ENCODE measurements at regions not wholly inside any gene's neighbourhood (a gene's known extent, or its start where the extent isn't known, plus 50 kb on each side); places are given as distances from the start of the nearest gene placed in this dataset.

DNA sequence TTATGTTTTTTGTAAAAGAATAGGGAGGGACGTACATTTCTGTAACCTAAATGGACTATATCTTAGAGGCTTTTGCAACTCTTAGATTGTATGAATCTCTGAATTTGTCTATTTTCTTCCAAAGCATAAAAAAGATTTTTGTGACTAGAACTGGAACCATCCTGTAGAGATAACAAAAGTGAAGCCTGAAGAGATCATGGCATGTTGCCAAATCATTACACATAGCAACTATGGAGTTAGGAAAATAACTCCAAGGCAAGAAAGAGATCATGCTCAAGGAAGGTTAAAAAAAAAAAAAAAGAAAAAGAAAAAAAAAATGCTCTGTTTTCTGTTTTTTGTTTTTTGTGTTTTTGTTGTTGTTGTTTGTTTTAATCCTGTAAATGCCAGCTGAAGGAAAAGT, 567.7 kb upstream of the ZWINT start:
- DNase-seq, result no peak

DNA sequence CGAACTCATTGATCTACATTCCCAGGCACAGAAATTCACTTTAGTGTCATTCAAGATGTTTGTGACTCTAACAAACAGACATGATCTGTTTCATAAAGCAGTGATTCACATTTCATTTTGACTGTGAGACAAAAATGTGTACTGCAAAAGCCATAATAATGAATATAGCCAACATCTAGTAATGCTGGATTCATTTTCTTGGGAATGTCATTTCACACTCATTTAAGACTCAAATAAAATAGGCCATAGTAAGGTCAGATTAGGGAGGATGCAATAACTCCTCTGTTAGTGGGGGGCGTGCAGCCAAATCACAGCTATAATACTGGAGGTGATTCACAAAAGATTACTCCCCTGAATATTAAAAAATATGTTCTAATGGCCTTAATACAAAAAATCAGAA, 566.6 kb upstream of the ZWINT start:
- no peak for DNase-seq

DNA sequence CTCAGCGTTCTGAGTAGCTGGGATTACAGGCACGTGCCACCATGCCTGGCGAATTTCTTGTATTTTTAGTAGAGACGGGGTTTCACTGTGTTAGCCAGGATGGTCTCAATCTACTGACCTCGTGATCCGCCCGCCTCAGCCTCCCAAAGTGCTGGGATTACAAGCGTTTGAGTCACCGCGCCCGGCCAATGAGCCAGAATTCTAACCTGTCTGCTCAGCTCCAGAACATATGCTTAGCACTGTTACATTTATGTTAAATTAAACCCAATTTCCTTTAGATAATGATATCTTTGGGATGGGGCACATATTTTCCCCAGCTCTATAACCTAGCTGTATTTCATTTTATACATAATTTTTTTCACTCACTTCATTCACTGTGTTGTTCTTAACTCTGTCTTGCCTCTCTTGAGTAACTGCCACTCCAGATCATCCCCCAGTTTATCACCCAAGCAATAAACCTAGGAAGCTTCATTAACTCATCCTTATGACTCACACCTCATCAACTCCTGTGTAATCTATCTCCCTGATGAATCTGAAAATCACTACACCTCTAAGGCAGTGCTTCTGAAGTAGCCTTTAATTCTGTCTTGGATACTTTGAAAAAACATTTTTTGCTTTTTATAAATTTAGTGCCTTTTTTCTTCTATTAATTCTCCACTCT, 559.7 kb upstream of the ZWINT start:
- no peak for DNase-seq

DNA sequence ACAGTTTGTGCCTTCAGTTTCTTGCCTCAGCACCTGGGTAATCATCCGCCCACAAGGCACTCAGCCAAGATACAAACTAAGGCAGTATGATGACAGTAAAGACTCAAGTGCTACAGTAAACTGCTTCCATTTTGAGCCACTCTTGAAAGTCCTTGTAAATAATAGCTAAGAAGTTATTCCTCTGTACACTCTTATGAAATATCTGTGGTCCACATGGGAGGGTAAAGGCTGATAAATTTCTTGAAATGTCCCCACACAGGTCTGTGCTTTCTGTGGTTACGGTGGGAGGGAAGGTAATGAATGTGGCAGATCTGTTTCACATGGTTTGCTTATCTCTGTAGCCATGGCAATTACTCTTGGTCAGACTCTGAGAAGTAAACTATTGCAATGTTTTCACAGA, 551.0 kb upstream of the ZWINT start:
- DNase-seq, result no peak

- no peak for DNase-seq
Observed at GRCh38 chr10:56905051-56905450, 544.0 kb upstream of the ZWINT start.

- no peak for DNase-seq
Observed at GRCh38 chr10:56902554-56902953, 541.5 kb upstream of the ZWINT start.

DNA sequence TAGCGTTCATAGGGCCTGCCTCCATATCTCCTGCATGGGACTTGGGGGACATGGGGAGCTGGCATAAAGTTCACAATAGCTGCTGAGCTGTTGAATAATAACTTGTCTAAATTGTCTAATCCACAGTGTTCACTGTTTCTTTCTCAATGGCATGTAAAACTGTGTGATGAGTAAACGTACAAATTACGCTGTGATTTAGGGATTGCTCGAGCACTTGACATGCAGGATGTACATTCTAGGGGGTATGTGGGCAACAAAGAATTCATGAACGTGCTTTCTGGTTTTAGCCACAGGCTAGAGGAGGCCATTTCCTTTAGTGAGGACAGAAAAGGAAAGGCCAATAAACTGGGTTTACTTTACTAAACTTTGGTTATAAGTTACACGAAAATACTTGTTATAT, 534.2 kb upstream of the ZWINT start:
- DNase-seq, result no peak

GRCh38 chr10:56881218-56881617, 520.2 kb upstream of the ZWINT start:
- DNase-seq, result no peak

DNA sequence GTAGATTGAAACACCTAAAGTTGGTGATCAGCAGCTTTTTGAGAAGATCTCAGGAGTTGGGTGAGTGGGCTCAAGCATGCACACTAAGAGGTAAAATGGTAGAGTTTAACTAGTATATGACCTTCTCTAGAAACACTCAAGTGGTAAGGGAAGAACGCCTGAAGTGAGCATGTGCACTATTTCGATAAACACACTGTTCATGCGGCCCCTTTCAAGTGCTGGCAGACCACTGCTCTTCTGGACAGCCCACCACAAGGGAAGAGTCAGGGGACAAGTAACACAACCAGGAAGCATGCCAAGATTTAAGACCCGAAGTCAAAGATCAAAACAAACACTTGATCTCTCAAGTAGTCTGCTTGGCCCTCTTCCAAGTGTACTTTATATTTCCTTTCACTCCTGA, 519.5 kb upstream of the ZWINT start:
- DNase-seq, result no peak

DNA sequence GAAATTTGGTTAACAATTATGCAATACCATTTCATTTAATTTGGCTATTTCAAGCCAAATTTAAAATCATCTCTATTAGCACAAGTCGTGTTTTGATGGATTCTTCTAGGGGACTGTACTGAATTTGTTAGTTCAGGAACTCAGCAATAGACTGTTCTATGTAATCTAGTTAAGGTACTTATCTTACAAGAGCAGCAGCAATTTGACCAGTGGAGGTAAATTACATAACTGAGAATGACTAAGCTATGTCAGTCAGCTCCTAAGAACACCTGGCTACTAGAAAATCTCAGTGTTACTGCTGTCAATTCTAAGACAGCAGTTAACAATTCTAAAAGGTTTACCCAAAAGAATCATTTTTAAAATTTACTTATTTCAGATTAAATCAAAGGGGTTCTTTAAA, 513.9 kb upstream of the ZWINT start:
- no peak for DNase-seq

DNA sequence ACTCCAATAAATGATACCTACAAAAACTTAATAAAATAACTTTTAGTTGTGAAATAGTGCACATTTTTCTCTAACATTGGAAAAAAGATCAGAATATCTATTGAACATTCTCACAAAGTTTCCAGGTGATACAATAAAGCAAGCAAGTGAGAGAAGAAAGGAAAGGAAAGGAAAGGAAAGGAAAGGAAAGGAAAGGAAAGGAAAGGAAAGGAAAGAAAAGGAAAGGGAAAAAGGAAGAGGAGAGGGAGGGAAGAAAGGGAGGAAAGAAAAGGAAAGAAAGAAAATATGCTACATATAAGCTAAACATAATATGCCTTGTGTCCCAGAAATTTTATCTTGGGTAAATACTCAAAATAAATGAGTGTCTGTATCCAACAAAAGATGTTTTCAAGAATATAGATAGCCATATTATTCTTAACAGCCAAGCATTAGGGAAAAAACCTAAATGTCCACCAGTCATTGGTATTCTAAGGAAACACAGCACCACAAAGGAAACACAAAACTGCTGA, 510.2 kb upstream of the ZWINT start:
- DNase-seq, result no peak

DNA sequence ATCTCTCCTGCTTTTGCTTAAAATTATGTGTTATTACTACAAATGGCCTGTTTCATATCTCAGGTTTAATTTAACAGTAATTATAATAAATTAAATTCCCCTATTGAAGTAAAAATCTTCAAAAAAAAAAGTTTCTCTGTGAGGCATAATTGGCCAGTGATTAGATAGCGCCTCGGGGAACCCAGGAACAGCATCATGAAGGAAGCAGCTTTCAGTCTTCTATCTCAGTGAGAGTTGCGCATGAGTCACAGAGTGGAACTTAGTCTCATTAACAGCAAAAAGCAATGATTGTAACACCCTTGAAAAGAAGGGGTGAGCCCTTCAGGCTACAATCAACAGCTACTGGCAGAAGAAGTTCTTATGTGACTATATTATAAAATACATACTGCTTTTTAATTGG, 506.2 kb upstream of the ZWINT start:
- no peak for DNase-seq

GRCh38 chr10:56856569-56856968, 495.5 kb upstream of the ZWINT start:
- DNase-seq, result no peak

GRCh38 chr10:56844978-56845529, 484.0 kb upstream of the ZWINT start:
- DNase-seq, result no peak

DNA sequence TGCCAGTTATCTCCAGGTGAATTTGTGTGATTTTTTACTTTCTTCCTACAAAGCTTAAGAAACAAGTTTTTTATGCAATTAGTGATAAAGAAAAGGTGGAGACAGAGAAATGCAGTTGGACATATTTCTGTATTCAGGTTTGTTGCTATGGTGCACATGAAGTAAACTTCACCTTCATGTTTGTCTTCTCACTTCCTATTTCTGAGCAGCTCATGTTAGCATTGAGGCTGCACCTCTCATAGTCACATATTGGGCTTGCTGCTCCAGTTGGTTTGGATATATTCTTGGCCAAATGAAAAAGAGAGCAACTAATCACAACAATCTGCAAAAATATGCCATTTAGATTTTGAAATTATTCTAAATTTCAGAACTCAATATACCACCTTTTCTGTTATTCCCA, 475.6 kb upstream of the ZWINT start:
- no peak for DNase-seq

DNA sequence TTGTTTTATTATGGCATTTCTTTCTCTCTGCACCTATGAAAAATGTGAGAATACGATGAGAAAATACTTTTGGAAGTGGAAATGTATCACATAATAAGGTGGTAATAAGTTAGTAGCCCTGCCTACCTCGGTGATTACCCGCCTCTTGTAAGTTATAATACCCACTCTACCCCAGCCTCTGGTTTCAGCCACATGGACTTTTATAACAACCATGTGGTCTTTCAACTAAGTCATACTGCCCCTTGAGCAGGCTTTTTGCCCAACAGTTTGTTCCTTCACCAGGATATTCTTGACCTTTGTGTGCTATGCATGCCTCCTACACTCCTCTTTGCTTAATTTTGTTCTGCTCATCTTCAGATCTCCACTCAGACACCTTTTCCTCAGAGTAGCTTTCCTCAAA, 470.6 kb upstream of the ZWINT start:
- no peak for DNase-seq

DNA sequence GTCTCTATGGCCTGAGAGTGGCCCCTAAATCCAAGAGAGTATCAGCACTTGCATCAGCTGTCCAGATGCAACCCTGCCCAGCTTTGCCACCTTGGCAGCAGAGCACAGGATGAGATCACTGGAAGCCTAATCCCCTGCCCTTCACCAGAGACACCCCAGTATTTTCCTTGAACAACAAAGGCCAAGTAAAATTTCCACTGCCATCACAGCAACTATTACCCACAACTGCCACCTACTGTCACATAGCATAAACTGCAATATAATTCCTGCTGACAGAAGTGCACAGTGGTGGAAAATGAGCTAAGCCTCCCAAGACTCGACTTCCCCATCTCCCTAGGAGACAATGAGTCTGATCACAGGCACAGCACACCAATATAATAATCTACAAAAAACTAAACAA, 462.8 kb upstream of the ZWINT start:
- DNase-seq, result no peak

GRCh38 chr10:56805022-56805421, 444.0 kb upstream of the ZWINT start:
- no peak for DNase-seq

DNA sequence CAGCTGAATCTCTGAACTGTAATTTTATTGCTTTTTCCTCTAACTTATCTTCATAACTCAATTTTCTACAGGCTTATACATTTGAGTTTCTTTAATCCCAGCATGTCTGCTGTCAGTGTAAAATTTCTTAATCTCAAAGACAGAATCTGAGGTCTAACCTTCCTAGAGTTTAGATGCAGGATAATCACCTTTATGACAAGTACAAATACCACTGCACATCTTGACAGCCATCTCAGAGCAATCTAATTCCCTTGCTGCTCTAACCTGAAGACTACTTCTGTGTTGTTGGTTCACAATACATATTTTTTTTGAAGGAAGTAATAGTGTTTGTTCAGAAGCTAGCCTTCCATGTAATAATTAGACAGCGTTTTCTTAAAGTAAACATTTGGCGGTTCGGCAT, 424.2 kb upstream of the ZWINT start:
- no peak for DNase-seq

DNA sequence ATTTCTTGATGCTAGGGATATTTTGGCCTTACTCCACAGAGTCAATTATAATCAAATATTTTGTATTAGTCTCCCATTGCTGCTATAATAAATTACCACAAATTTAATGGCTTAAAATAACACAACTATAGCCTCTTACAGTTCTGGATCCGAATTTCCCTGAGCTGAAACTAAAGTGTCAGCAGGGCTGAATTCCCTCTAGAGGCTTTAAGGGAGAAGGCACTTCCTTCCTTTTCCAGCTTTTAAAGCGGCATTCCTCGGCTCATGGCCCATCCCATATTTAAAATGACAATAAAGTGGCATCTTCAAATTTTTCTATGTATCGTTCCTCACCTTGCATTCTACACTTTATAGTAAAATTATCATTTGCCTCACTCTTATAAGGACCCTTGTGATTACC, 421.4 kb upstream of the ZWINT start:
- no peak for DNase-seq

DNA sequence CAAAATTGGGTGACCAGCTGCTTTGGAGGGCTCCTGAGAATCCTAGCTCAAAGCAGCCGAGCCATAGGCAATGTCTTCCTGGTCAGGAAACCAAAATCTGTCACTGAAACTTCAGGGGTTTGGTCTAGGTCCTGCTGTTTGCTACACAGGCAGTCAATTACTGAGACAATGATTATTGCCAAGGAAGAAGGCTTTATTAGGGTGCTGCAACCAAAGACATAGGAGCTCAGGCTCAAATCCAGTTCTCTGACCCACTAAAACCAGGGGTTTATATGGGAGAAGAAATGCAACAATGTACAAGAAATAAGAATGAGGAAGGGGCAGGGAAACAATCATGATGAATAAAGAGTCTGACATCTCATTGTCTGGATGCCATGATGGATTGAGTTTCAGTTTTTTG, 410.3 kb upstream of the ZWINT start:
- DNase-seq, result no peak

GRCh38 chr10:56763090-56763489, 402.0 kb upstream of the ZWINT start:
- no peak for DNase-seq

DNA sequence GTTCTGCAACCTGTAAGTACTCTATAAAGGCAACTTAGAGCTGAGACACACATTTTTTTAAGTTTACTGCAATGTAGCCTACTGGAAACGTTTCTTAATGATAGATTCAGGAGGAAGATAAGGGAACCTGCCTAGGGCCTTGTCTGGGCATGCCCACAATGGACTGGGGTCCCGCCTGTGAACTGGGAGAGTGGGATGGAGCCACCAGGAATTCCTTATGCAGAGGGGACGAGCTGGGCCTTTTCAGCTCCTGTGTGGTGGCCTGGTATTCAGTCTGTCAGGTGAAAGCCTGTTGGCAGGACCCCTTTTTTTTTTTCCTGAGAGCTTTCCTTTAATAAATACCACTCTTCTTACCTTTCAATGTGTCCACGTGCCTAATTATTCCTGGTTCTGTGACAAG, 384.4 kb upstream of the ZWINT start:
- DNase-seq, result no peak

- no peak for DNase-seq
Observed at GRCh38 chr10:56728349-56728748, 367.3 kb upstream of the ZWINT start.

DNA sequence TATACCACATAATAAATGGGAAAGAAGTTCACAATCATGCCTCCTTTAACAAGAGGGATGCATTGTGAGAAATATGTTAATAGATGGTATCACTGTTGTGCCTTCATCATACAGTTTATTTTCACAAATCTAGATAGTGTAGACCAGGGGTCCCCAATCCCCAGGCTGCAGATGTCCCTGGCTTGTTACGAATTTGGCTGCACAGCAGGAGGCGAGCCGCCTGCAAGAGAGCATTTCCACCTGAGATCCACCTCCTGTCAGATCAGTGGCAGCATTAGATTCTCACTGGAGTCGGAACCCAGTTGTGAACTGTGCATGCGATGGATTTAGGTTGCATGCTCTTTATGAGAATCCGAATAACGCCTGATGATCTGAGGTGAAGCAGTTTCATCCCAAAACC, 361.9 kb upstream of the ZWINT start:
- DNase-seq, result no peak

Measured in activated CD4-positive, alpha-beta T cell treated with anti-CD3 and anti-CD28 coated beads, Interleukin-2, amount 50 U/mL, for 48 hours (primary cell).